ENCODE measurements at regions not wholly inside any gene's neighbourhood (a gene's known extent, or its start where the extent isn't known, plus 50 kb on each side); places are given as distances from the start of the nearest gene placed in this dataset.
"Not testable (repeated sequence)": the region's sequence is repeated elsewhere in the genome, so short reads cannot be mapped to it uniquely, and the experiment has no call there.

DNA sequence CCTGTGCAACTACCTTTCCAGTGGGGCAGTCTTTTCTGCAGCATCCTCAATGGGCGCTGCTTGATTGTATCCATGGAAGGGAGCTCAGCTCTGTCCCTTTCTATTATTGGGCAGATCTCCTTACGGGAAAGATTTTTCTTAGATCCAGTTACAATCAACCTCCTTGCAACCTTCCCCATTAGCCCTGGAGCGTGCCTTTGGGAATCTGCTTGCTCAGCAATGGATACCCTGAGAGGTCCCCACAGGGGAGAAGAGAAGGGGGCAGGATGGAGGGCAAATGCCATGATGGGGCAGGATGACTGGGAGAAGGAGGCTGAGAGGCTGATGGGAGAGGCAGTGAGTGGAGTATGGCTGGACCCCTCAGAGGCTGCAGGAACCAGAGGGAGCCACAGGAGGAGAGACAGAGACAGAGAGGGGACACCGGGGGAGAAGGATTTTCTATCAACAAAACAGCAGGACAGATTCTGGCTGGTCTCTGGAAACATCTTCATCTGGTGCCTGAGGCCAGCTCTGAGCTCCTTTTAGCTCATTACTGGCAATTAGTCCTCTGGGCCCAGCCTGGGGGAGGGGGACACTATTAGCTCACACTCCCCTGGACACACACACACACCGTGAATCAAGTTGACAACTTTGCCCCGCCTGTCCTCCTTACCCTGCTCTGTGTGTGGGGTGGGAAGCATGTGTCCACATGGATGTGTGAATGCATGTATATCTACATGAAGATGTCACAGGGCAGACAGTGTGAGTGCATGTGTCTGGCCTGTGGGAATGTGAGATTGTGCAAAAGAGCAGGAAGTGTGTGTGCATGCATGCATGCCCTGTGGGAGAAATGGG is 80.8 kb upstream of the PAX2 start:
- DNase-seq: no peak

GRCh38 chr10:100666634-100667033 is 78.7 kb upstream of the PAX2 start:
- DNase-seq: not testable (repeated sequence)

- no peak for DNase-seq
Observed at GRCh38 chr10:100669616-100670015, 75.8 kb upstream of the PAX2 start.

DNA sequence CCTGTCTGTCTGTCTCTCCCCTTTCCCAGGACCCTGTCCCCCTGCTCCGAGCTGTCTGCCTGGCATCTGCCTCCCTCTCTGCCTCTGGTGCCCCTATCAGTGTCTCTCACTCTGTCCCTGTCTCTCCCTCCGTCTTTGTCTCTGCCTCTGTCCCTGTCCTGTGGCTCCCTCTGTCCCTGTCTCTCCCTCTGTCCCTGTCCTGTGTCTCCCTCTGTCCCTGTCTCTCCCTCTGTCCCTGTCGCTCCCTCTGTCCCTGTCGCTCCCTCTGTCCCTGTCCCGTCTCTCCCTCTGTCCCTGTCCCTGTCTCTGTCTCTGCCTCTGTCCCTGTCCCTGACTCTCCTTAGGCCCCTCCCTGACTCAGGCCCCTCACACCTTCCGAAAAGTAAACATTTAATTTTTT is 75.0 kb upstream of the PAX2 start:
- no peak for DNase-seq

DNA sequence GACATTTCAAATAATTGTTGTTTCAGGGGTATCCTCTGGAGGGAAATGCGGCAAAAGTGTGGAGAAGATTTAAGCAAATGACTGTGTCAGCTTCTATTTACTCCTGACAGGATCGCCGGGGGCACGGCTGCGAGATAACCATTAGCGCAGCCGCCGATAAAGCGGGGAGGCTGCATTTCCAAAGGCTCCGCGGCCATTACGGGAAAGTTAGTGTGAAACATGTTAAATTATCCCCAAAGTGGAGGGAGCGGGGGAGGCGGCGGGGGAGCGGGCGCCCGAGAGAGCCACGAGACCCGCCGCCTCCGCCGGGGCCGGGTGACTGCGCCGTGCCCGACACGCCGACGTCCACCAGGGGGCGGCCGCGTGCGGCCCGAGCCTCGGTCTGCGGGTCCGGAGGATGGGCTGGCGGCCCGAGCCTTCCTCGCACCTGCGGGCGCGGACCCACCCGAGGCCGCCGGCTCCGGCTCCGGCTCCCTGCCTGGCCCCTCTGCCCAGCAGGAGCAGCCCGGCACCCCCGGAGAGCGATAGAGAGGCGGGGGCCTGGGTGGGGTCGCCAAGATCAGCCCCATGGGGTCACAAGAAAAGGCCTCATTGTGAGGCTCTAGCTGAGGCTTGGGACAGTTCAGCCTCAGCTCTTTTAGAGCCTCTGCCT is 74.4 kb upstream of the PAX2 start:
- DNase-seq: no peak

- no peak for DNase-seq
Observed at GRCh38 chr10:100672199-100672598, 73.2 kb upstream of the PAX2 start.

DNA sequence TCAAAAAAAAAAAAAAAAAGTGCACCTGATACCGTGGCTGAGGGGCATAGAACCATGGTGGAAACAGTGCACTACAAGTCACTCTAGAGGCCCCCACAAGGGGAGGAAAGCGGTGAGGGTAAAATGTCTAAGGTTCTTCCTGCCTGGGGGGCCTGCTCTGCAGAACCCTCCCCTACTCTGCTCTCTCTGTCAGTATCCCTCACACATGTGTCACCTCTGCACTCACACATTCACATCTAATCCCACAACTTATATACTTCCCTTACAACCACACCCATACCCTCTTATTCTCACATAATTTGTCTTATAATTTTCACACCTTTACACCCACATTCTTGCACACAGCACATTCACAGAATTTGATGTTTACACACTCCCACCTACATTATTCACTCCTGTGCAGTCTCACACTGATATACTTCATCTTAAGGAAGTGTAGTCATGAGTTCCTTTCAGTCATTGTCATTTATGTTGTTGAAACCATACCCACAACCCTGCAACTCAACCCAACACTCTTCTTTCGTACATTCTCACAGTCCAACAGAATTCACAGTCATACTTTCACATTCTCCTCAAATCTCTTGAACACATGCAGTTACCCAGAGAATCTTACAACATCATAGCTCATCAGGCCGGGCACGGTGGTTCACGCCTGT is 68.0 kb upstream of the PAX2 start:
- no peak for DNase-seq

DNA sequence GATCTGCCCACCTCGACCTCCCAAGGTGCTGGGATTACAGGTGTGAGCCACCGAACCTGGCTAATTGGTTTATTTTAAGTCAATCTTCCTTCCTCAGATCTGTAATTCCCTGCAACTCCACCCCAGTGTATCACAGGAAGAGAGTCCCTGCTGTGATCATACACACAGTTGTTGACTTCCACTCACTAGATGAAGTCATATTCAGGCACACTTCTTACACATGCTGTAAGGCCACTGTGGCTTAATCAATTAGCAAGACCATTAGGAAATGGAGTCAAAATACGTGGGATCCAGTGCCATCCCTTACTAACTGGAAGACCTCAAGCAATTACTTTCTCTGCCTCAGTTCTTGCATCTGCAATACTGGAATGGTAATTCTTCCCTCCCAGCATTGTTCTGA is 66.1 kb upstream of the PAX2 start:
- DNase-seq: no peak

GRCh38 chr10:100683004-100683403 is 62.4 kb upstream of the PAX2 start:
- DNase-seq: no peak

DNA sequence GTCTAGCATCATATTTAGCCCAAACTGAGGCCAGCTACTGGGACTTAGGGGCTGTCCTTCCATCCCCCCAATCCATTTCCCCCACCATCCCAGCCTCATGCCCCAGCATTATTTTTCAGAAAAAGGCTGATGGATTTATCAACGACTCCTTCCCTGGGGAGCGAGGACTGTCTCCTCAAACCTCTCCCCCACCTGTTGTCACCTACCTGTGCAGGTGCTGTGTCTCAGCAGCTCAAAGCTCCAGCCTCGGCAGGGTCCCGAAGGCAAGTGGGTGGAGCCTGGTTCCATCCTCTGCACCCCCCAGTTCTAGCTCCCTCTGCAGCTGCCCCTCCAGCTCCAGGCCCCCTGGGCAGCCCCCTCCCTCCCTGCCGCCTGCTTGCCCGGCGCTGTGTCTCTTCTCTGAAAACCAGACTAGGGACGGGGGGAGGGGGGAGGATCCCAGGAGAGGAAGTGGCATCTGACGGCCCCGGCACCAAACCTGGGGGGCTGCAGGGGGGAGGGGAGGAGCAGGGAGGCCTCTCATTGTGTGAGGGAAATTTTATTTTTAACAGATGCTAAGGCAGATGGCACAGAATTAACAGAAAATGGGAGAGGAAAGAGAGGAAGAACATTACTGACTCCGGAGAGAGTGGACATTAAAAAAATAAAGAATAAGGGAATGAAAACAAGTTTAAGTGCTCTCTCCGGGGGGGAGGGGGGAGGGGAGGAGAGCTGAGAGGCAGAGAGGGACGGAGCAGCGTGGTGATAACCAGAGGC is 61.7 kb upstream of the PAX2 start:
- DNase-seq: no peak

GRCh38 chr10:100684688-100685235 is 60.6 kb upstream of the PAX2 start:
- DNase-seq: no peak

GRCh38 chr10:100685331-100685730 is 60.1 kb upstream of the PAX2 start:
- no peak for DNase-seq

DNA sequence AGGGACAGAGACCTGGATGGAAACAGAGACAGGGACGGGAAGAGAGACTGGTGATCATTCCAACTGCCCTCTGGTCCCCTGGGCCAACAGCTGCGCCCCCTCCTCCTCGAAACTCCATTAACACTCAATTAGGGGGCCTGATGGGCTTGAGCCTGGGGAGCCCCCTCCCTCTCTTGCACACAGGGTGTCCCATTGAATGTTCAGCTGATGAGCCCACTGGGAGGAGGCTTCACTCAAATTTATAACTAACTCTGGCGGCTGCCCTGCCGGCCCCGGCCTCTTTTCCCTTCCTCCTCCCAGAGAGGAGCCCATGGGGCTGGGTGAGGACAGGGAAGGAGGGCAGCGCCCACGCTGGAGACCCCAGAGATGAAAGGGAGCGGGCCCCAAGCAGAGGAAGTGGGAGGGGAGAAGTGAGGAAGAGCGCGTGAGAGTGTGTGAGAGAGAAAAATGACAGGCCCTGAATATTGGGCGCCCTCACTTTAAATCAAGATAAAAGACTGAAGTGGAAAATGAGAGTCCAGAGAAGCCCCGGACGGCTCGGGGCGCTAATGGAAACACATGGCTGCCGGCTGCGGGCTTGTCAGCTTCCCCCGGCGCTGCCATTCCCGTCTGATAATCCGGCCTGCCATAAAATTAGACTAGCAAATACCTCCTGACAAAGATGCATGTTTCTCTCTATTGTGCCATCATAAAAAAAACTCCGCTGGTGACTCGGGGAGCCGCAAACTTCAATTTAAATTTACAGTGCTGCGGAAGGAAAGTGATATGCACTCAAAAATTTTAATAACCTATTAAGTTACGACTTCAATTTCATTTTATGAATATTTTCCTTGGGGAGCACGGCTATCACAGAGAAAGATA is 58.0 kb upstream of the PAX2 start:
- DNase-seq: no peak

GRCh38 chr10:100688201-100688600 is 57.2 kb upstream of the PAX2 start:
- no peak for DNase-seq

- DNase-seq: no peak
Observed at GRCh38 chr10:100693821-100694220, 51.6 kb upstream of the PAX2 start.
